ENCODE measurements at regions not wholly inside any gene's neighbourhood (a gene's known extent, or its start where the extent isn't known, plus 50 kb on each side); places are given as distances from the start of the nearest gene placed in this dataset.

DNA sequence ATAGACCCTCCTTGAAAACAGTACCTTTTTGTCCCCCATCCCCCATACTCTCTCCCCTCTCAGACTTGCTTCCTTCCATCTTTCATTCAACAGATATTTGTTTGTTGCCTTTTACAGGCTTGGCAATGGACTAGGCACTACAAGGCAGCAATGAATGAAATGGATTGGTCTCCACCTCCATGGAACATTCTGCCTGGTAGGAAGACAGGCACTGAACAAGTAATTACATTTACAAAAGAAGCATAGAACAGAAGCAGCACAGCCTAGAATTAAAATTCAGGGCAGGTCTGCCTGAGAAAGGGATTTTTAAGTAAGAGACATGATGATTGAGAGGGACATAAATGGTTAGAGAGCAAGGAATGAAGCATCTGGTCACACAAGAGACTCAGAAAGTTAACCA is 346.1 kb downstream of the GRXCR1 start:
- TF ChIP-seq, protein P1, sequence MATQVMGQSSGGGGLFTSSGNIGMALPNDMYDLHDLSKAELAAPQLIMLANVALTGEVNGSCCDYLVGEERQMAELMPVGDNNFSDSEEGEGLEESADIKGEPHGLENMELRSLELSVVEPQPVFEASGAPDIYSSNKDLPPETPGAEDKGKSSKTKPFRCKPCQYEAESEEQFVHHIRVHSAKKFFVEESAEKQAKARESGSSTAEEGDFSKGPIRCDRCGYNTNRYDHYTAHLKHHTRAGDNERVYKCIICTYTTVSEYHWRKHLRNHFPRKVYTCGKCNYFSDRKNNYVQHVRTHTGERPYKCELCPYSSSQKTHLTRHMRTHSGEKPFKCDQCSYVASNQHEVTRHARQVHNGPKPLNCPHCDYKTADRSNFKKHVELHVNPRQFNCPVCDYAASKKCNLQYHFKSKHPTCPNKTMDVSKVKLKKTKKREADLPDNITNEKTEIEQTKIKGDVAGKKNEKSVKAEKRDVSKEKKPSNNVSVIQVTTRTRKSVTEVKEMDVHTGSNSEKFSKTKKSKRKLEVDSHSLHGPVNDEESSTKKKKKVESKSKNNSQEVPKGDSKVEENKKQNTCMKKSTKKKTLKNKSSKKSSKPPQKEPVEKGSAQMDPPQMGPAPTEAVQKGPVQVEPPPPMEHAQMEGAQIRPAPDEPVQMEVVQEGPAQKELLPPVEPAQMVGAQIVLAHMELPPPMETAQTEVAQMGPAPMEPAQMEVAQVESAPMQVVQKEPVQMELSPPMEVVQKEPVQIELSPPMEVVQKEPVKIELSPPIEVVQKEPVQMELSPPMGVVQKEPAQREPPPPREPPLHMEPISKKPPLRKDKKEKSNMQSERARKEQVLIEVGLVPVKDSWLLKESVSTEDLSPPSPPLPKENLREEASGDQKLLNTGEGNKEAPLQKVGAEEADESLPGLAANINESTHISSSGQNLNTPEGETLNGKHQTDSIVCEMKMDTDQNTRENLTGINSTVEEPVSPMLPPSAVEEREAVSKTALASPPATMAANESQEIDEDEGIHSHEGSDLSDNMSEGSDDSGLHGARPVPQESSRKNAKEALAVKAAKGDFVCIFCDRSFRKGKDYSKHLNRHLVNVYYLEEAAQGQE (IDR thresholded peaks at IDR 0.05; ENCODE audit: insufficient read depth in 1 of 2, low read depth in 2 of 2, low read length in 2 of 2) = no peak
- TF ChIP-seq POLR2AphosphoS5 (IDR thresholded peaks at IDR 0.05; ENCODE audit: low read depth, low read length) (no peak), SIN3A (IDR thresholded peaks at IDR 0.05; ENCODE audit: borderline replicate concordance, insufficient read depth, low read length) (no peak)
